ENCODE measurements at regions not wholly inside any gene's neighbourhood (a gene's known extent, or its start where the extent isn't known, plus 50 kb on each side); places are given as distances from the start of the nearest gene placed in this dataset.
A peak's percentile ranks its signal among the peaks of the same experiment; 100 is the strongest.
"Not testable (repeated sequence)": the region's sequence is repeated elsewhere in the genome, so short reads cannot be mapped to it uniquely, and the experiment has no call there.

DNA sequence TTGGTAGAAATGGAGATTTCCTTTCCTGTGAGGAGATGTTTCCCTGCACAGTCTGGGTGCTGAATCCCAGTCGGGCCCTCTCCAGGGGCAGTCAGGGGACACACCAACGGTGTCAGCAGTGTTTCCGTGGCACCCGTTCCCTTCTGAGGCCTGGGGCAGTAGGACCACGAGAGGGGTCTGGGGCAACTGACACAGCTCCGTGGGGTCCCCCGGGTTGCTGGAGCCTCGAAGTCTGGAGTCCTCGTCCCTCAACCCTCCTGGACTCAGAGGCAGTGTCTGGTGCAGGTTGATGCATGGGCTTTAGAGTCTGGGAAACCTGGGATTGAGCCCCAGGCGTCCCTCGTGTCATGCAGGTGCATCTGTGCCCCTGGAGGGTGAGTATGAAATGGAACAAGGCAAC, 327.3 kb downstream of the ADGRD1 start:
- Mint-ChIP-seq H3K27me3 (ENCODE audit: unreplicated experiment) (no peaks in the 10 kb centered on the region), H3K4me1 (ENCODE audit: unreplicated experiment) (no peaks in the 10 kb centered on the region), H3K36me3 (ENCODE audit: unreplicated experiment) (no peaks in the 10 kb centered on the region), H3K4me3 (ENCODE audit: unreplicated experiment) (no peak overlapping the region), H3K27ac (ENCODE audit: unreplicated experiment) (no peak overlapping the region), H3K9me3 (ENCODE audit: unreplicated experiment) (no peaks in the 10 kb centered on the region)
- TF ChIP-seq, protein P1, sequence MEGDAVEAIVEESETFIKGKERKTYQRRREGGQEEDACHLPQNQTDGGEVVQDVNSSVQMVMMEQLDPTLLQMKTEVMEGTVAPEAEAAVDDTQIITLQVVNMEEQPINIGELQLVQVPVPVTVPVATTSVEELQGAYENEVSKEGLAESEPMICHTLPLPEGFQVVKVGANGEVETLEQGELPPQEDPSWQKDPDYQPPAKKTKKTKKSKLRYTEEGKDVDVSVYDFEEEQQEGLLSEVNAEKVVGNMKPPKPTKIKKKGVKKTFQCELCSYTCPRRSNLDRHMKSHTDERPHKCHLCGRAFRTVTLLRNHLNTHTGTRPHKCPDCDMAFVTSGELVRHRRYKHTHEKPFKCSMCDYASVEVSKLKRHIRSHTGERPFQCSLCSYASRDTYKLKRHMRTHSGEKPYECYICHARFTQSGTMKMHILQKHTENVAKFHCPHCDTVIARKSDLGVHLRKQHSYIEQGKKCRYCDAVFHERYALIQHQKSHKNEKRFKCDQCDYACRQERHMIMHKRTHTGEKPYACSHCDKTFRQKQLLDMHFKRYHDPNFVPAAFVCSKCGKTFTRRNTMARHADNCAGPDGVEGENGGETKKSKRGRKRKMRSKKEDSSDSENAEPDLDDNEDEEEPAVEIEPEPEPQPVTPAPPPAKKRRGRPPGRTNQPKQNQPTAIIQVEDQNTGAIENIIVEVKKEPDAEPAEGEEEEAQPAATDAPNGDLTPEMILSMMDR (IDR thresholded peaks at IDR 0.05), result no peak
- no peak for DNase-seq (ENCODE audit: extremely low spot score, unreplicated experiment)

DNA sequence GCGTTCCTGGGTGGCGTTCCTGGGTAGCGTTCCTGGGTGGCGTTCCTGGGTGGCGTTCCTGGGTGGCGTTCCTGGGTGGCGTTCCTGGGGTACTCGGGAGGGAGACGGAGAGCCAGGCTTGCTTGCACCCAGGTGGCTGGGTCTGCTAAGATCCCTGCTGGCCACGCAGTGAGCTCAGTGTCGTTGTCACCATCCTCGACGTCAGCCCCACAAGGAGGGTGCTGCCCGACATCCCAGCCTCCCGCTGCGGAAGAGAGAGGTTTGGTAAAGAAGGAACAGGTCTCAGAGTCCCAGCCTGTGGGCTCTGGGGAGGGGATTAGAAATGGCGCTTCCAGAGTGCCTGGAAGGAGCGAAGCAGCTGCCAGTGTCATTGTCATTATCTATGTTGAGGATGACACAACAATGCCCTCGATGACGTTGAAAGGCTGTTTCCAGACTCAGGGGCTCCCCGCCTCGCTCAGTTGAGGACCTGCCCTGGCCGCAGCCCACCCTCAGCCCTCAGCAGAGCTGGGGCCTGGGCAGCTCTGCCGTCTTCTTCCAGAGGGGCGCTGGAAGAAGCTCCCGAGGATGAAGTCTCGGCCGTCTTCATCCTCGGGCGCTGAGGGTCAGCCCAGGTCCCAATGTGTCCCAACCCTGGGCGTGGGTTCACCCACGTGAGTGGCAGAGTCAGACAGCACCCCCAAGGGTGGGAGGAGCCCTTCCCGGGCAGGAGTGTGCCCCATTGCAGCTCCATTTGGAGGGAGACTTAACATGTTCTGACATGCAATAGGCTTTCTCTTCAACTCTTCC, 328.8 kb downstream of the ADGRD1 start:
- DNase-seq (ENCODE audit: extremely low spot score, unreplicated experiment), result peak; percentile 69
- no peaks in the 10 kb centered on the region for H3K36me3 Mint-ChIP-seq (ENCODE audit: unreplicated experiment)
- H3K27me3 Mint-ChIP-seq (ENCODE audit: unreplicated experiment), result no peaks in the 10 kb centered on the region
- H3K9me3 Mint-ChIP-seq (ENCODE audit: unreplicated experiment), result no peaks in the 10 kb centered on the region
- H3K27ac Mint-ChIP-seq (ENCODE audit: unreplicated experiment), result no peak overlapping the region
- TF ChIP-seq, protein P1 (IDR thresholded peaks at IDR 0.05), result no peak
- no peak overlapping the region for H3K4me3 Mint-ChIP-seq (ENCODE audit: unreplicated experiment)
- no peaks in the 10 kb centered on the region for H3K4me1 Mint-ChIP-seq (ENCODE audit: unreplicated experiment)

DNA sequence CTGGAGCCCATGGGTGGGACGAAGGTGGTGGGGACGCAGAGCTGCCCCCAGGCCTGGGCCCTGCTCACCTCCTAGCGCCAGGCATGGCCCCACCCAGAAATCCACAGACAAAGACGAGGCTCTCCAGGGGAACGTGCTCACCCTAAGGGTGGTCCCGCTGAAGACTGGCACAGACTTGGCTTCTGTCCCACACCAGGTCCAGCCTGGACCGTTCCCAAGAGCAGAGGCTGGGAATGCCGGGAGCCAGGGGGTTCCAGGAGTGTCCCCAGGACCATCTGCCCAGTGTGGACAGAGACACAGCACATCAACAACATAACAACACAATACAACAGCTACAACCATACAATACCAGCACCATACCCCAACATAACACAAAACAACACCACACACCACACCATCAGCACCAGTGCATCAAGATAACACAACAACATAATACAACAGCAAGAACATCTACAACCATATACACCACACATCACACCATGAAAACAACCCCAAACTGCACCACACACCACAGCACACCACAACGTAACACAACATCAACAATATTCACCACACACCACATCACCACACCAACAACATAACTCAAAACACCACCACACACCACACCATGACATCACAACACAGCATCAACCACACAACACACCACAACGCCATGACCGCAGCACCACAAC, 329.6 kb downstream of the ADGRD1 start:
- H3K27ac Mint-ChIP-seq (ENCODE audit: unreplicated experiment), result no peak overlapping the region

DNA sequence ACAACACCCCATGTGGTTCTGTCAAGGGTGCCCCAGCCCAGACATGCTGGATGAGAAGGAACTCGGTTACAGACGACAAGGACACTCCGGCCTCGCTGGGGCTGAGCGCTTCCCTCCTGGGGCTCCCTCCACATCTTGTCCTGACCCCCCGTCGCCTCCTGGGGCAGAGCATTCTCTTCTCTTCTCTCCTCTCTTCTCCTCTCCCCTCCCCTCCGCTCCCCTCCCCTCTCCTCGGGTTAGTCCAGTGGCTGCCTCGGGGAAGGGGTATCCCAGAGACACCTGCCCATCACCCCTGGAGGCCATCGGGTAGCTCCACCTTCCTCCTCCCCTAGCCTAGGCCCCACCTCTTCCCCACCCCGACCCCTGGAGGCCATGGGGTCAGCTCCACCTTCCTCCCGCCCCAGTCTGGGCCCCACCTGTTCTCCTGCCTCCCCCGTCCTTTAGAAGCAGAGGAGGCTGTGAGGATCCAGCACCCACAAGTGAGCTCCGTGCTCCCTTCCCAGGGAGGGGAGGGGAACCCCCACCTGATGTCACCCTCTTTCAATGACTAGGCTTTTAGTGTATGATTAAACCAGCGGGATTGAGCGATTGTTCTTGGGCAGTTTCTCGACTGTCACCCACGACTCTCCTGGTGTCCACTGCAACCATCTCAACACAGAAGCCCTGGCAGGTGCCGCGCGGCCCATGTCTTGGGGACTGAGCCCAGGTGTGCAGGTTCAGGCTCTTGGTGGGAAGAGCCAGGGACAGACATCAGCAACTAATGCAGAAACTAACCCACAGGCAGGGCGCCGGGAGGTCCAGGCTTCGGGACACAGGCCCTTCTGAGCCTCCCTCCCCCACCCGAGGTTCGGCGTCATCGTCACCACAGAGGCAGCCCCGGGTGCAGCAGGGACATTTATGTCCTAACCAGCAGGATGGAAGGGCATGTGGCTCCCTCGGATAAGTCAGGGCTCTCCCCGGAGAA, 330.4 kb downstream of the ADGRD1 start:
- DNase-seq (ENCODE audit: extremely low spot score, unreplicated experiment), result peak; percentile 78
- not testable (repeated sequence) for H3K27me3 Mint-ChIP-seq (ENCODE audit: unreplicated experiment); H3K36me3 Mint-ChIP-seq (ENCODE audit: unreplicated experiment); H3K9me3 Mint-ChIP-seq (ENCODE audit: unreplicated experiment); H3K4me3 Mint-ChIP-seq (ENCODE audit: unreplicated experiment); H3K27ac Mint-ChIP-seq (ENCODE audit: unreplicated experiment); H3K4me1 Mint-ChIP-seq (ENCODE audit: unreplicated experiment)

More for the DNA sequence above, 329.6 kb downstream of the ADGRD1 start:
- Mint-ChIP-seq H3K36me3 (ENCODE audit: unreplicated experiment) (no peaks in the 10 kb centered on the region), H3K9me3 (ENCODE audit: unreplicated experiment) (no peaks in the 10 kb centered on the region), H3K4me1 (ENCODE audit: unreplicated experiment) (no peaks in the 10 kb centered on the region), H3K4me3 (ENCODE audit: unreplicated experiment) (no peak overlapping the region), H3K27me3 (ENCODE audit: unreplicated experiment) (no peaks in the 10 kb centered on the region)
- peak; percentile 63 for DNase-seq (ENCODE audit: extremely low spot score, unreplicated experiment)
- TF ChIP-seq, protein P1 (IDR thresholded peaks at IDR 0.05), result no peak

DNA sequence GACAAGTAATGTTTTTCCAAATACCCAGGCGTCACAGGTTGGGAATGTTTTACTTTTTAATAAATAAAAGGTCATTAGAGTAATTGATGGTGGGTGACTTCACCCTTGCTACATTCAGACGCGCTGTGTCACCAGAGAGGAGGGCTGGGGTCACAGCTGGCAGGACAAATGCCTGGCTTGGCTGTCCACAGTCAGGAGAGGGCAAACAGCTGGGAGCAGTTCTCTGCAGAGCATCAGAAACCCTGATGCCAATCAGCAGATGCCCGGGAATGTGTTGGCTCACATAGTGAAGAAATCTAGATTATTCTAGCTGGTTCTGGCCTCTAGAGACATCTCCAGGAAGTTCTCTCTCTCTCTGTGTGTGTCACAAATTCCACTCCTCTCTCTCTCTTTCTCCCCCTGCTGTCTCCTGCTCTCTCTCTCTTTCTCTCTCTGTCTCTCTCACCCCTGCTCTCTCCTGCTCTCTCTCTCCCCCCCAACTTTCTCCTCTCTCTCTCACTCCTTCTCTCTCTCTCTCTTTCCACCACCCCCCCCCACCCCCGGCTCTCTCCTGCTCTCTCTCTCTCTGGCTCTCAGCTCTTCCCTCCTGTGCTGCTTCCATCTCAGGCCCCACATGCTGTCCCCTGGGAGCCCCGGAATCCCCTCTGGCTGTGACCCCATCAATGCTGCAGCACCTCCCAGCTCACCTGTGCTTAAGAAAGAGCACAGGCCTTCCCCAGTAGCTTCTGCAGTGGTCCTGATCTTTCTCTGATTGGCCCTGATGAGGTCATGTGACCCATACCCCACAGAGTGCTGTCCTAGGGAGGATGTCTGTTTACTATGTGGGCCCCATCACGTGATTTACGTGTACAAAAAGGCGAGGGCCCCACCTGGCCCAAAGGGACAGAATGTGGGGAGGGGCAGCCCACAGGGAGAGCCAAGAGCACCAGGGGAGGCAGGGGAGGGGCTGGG, 331.5 kb downstream of the ADGRD1 start:
- H3K27me3 Mint-ChIP-seq (ENCODE audit: unreplicated experiment); H3K4me1 Mint-ChIP-seq (ENCODE audit: unreplicated experiment); H3K9me3 Mint-ChIP-seq (ENCODE audit: unreplicated experiment); H3K4me3 Mint-ChIP-seq (ENCODE audit: unreplicated experiment); H3K27ac Mint-ChIP-seq (ENCODE audit: unreplicated experiment); H3K36me3 Mint-ChIP-seq (ENCODE audit: unreplicated experiment): not testable (repeated sequence)
- DNase-seq (ENCODE audit: extremely low spot score, unreplicated experiment), result peak; percentile 63

DNA sequence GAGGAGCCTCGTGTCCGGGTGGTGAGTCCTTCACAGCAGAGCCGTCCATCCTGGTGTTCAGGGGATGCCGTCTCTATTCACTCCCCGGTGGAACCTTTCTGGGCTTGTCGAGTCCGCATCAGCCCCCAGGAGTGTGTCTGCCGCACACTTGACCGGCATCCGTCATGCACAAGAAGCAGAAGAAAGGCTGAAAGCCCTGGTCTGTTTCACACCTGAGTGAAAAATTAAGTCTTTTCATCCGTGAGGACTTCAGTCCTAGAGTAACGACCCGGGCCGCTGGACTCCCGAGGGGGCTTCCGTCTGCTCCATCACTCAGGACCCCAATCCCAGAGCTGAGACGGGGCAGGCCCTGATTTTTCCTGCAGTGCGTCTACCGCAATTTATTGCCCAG, 332.2 kb downstream of the ADGRD1 start:
- not testable (repeated sequence) for H3K9me3 Mint-ChIP-seq (ENCODE audit: unreplicated experiment); H3K4me1 Mint-ChIP-seq (ENCODE audit: unreplicated experiment); H3K27me3 Mint-ChIP-seq (ENCODE audit: unreplicated experiment); H3K36me3 Mint-ChIP-seq (ENCODE audit: unreplicated experiment); H3K4me3 Mint-ChIP-seq (ENCODE audit: unreplicated experiment); H3K27ac Mint-ChIP-seq (ENCODE audit: unreplicated experiment)
- peak; percentile 68 for DNase-seq (ENCODE audit: extremely low spot score, unreplicated experiment)

DNA sequence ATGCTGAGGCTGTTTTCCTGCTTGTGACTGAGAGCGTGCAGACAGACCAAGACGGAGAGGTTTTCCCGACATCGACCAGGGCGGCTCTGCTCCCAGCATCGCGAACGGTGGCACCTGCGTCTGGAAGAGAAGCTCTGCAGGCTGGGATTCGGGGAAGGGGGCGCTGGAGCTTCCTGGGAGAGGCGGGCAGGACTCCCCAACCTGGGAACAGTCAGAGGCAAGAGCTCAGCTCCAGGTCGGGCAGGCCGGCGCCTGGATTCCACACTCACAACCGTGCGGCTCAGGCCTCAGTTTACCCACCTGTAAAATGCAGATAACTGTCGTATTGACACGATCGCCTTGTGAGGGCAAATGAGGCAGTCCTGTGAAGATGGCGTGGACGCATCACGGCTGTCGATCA, 332.6 kb downstream of the ADGRD1 start:
- H3K27ac Mint-ChIP-seq (ENCODE audit: unreplicated experiment); H3K4me3 Mint-ChIP-seq (ENCODE audit: unreplicated experiment); H3K27me3 Mint-ChIP-seq (ENCODE audit: unreplicated experiment); H3K36me3 Mint-ChIP-seq (ENCODE audit: unreplicated experiment); H3K9me3 Mint-ChIP-seq (ENCODE audit: unreplicated experiment); H3K4me1 Mint-ChIP-seq (ENCODE audit: unreplicated experiment): not testable (repeated sequence)
- peak; percentile 60 for DNase-seq (ENCODE audit: extremely low spot score, unreplicated experiment)
